OCI-LY7 (cell line): ENCODE measurements at regions not wholly inside any gene's neighbourhood (a gene's known extent, or its start where the extent isn't known, plus 50 kb on each side); places are given as distances from the start of the nearest gene placed in this dataset.

Experiments used
- CTCF ChIP-seq: fragments of 200-600 bp; sonication (generic); conservative IDR thresholded peaks from 2 replicates; pipeline ENCODE4 v1.5.1; 2014; ENCODE audit warnings: mild to moderate bottlenecking, antibody characterized with exemption, low read length, moderate library complexity, mixed read lengths
- EZH2phosphoT487 ChIP-seq: fragments of 200-600 bp; sonication (generic); IDR thresholded peaks from 2 replicates; pipeline ENCODE4 v1.6.1; 2018; ENCODE audit warnings: low read depth, borderline replicate concordance, mild to moderate bottlenecking, mixed run types, antibody characterized with exemption, low read length, moderate library complexity, mixed read lengths

- peak; percentile 79 for TF ChIP-seq CTCF
- no peak for TF ChIP-seq EZH2phosphoT487
These were observed 63.6 kb upstream of the SLC28A3 start for GRCh38 chr9:84404095-84404686.
